Ectodermal cell (in vitro differentiated cells): ENCODE measurements at regions not wholly inside any gene's neighbourhood (a gene's known extent, or its start where the extent isn't known, plus 50 kb on each side); places are given as distances from the start of the nearest gene placed in this dataset.

Experiments
- H3K27ac ChIP-seq: 2 replicates; pipeline ENCODE4 v1.7.0; 2013; ENCODE audit warnings: mild to moderate bottlenecking, low read depth, low read length; ENCODE audit not compliant: insufficient read depth, poor library complexity, severe bottlenecking
- H3K27me3 ChIP-seq: 2 replicates; pipeline ENCODE4 v1.7.0; 2013; ENCODE audit warnings: mild to moderate bottlenecking, low read length; ENCODE audit not compliant: insufficient read depth, control insufficient read depth, poor library complexity, severe bottlenecking
- H3K36me3 ChIP-seq: one replicate; pipeline ENCODE4 v1.7.0; 2013; ENCODE audit warnings: low read length; ENCODE audit not compliant: control insufficient read depth, insufficient read depth
- H3K4me1 ChIP-seq: one replicate; pipeline ENCODE4 v1.7.0; 2013; ENCODE audit warnings: low read length; ENCODE audit not compliant: control insufficient read depth, insufficient read depth
- H3K4me3 ChIP-seq: 2 replicates; pipeline ENCODE4 v1.7.0; 2013; ENCODE audit warnings: low read depth, low read length, control low read depth; ENCODE audit not compliant: insufficient read depth
- H3K9me3 ChIP-seq: 2 replicates; pipeline ENCODE4 v1.7.0; 2013; ENCODE audit warnings: mild to moderate bottlenecking, low read length, moderate library complexity; ENCODE audit not compliant: control insufficient read depth
- WGBS, 2 experiments: methylation state at CpG; one replicate each; pipeline ENCODE4 v1.1.7; 2013; ENCODE audit warnings: missing lambda C conversion rate in 2 of 2; 5-methylcytosine and 5-hydroxymethylcytosine counted together

- WGBS, 2 experiments: 90 to 98% methylated on average over 2 of the region's 2 CpGs
- Histone ChIP-seq H3K9me3 (no peaks in the 10 kb centered on the region), H3K4me1 (peaks cover 35% of the 10 kb centered on the region), H3K36me3 (no peaks in the 10 kb centered on the region), H3K4me3 (no peak overlapping the region), H3K27ac (no peak overlapping the region), H3K27me3 (no peaks in the 10 kb centered on the region)
Measured at GRCh38 chr15:70361106-70361505, 263.4 kb upstream of the TLE3 start.

GRCh38 chr15:70358871-70359647, 261.3 kb upstream of the TLE3 start:
- no peak overlapping the region for H3K27ac ChIP-seq
- 80 to 82% methylated on average over 14 of the region's 14 CpGs for WGBS, 2 experiments
- peaks cover 35% of the 10 kb centered on the region for H3K4me1 ChIP-seq
- no peaks in the 10 kb centered on the region for H3K27me3 ChIP-seq
- no peak overlapping the region for H3K4me3 ChIP-seq
- H3K36me3 ChIP-seq: no peaks in the 10 kb centered on the region
- H3K9me3 ChIP-seq: no peaks in the 10 kb centered on the region

GRCh38 chr15:70358011-70358819, 260.5 kb upstream of the TLE3 start:
- Histone ChIP-seq H3K4me1 (peaks cover 35% of the 10 kb centered on the region), H3K4me3 (no peak overlapping the region), H3K27me3 (no peaks in the 10 kb centered on the region), H3K27ac (no peak overlapping the region), H3K9me3 (no peaks in the 10 kb centered on the region), H3K36me3 (no peaks in the 10 kb centered on the region)
- WGBS, 2 experiments: 91 to 95% methylated on average over 9 to 11 of the region's 11 CpGs

- H3K36me3 ChIP-seq: no peaks in the 10 kb centered on the region
- WGBS, 2 experiments: 92 to 95% methylated on average over 8 of the region's 8 CpGs
Measured at GRCh38 chr15:70357453-70357852, 259.7 kb upstream of the TLE3 start.

GRCh38 chr15:70356919-70357318, 259.2 kb upstream of the TLE3 start:
- Histone ChIP-seq H3K27ac (no peak overlapping the region), H3K9me3 (no peaks in the 10 kb centered on the region), H3K4me1 (peaks cover 28% of the 10 kb centered on the region), H3K4me3 (no peak overlapping the region), H3K36me3 (no peaks in the 10 kb centered on the region), H3K27me3 (no peaks in the 10 kb centered on the region)
- WGBS, 2 experiments: 89 to 92% methylated on average over 7 of the region's 7 CpGs

More at GRCh38 chr15:70357453-70357852, 259.7 kb upstream of the TLE3 start:
- H3K9me3 ChIP-seq: no peaks in the 10 kb centered on the region
- H3K4me1 ChIP-seq: peaks cover 32% of the 10 kb centered on the region
- no peak overlapping the region for H3K27ac ChIP-seq
- no peak overlapping the region for H3K4me3 ChIP-seq
- H3K27me3 ChIP-seq: no peaks in the 10 kb centered on the region

- H3K27me3 ChIP-seq: no peaks in the 10 kb centered on the region
- peaks cover 28% of the 10 kb centered on the region for H3K4me1 ChIP-seq
- no peaks in the 10 kb centered on the region for H3K9me3 ChIP-seq
- no peak overlapping the region for H3K4me3 ChIP-seq
- H3K27ac ChIP-seq: no peak overlapping the region
- 93% methylated on average over 9 of the region's 9 CpGs for WGBS, 2 experiments
- H3K36me3 ChIP-seq: no peaks in the 10 kb centered on the region
Measured at GRCh38 chr15:70356062-70356860, 258.5 kb upstream of the TLE3 start.

GRCh38 chr15:70355275-70355795, 257.6 kb upstream of the TLE3 start:
- H3K27me3 ChIP-seq: no peaks in the 10 kb centered on the region
- H3K9me3 ChIP-seq: no peaks in the 10 kb centered on the region
- 89 to 93% methylated on average over 5 of the region's 5 CpGs for WGBS, 2 experiments
- H3K27ac ChIP-seq: no peak overlapping the region
- no peaks in the 10 kb centered on the region for H3K36me3 ChIP-seq
- H3K4me3 ChIP-seq: no peak overlapping the region
- H3K4me1 ChIP-seq: peaks cover 28% of the 10 kb centered on the region

GRCh38 chr15:70354346-70354905, 256.7 kb upstream of the TLE3 start:
- 86% methylated on average over 20 of the region's 20 CpGs for WGBS, 2 experiments
- no peaks in the 10 kb centered on the region for H3K9me3 ChIP-seq
- no peak overlapping the region for H3K4me3 ChIP-seq
- H3K27me3 ChIP-seq: no peaks in the 10 kb centered on the region
- H3K4me1 ChIP-seq: peaks cover 26% of the 10 kb centered on the region
- no peaks in the 10 kb centered on the region for H3K36me3 ChIP-seq
- H3K27ac ChIP-seq: no peak overlapping the region

- H3K27me3 ChIP-seq: no peaks in the 10 kb centered on the region
- H3K27ac ChIP-seq: no peak overlapping the region
- no peaks in the 10 kb centered on the region for H3K36me3 ChIP-seq
- H3K4me3 ChIP-seq: no peak overlapping the region
- WGBS, 2 experiments: 87 to 92% methylated on average over 12 of the region's 12 CpGs
- H3K9me3 ChIP-seq: no peaks in the 10 kb centered on the region
- H3K4me1 ChIP-seq: peaks cover 21% of the 10 kb centered on the region
Measured at GRCh38 chr15:70353606-70354345, 256.1 kb upstream of the TLE3 start.
